H1 (cell line): ENCODE measurements at regions not wholly inside any gene's neighbourhood (a gene's known extent, or its start where the extent isn't known, plus 50 kb on each side); places are given as distances from the start of the nearest gene placed in this dataset.

ENCODE experiments used
- CTCF ChIA-PET: fragments of 300-600 bp; sonication (Branson Sonifier 250); formaldehyde crosslinking; loops from one replicate; lab custom pipeline; 2021; ENCODE audit not compliant: partially characterized antibody; lab: Charles Lee
- POLR2A ChIA-PET: fragments of 300-600 bp; sonication (Branson Sonifier 250); formaldehyde crosslinking; loops from one replicate; lab custom pipeline; 2021; ENCODE audit warnings: inconsistent platforms; ENCODE audit not compliant: partially characterized antibody; lab: Charles Lee
- DNase-seq, 2 experiments: peaks; one replicate each; pipeline versions ENCODE4 v3.0.0 to v3.0.0-alpha.2; 2010 to 2022; ENCODE audit warnings: low spot score in 2 of 2, low read depth in 1 of 2, mixed read lengths in 1 of 2
- FAIRE-seq: peaks from 2 replicates; lab custom pipeline; 2011; peaks lifted over from hg19 to GRCh38; lab: Jason Lieb, UNC
- H2AFZ ChIP-seq: 2 replicates; pipeline ENCODE4 v1.8.1; 2012; ENCODE audit warnings: low read length, inconsistent platforms
- H2AK5ac ChIP-seq: 2 replicates; pipeline ENCODE4 v1.6.1; 2013; ENCODE audit warnings: low read depth, low read length
- H2BK120ac ChIP-seq: replicated peaks from 2 replicates; pipeline ENCODE3; 2013; ENCODE audit warnings: low read depth, low read length, inconsistent platforms
- H2BK12ac ChIP-seq: 2 replicates; pipeline ENCODE4 v1.6.1; 2013; ENCODE audit warnings: low read depth, low read length
- H2BK15ac ChIP-seq: 2 replicates; pipeline ENCODE4 v1.6.1; 2013; ENCODE audit warnings: low read length
- H2BK20ac ChIP-seq: 2 replicates; pipeline ENCODE4 v1.6.1; 2013; ENCODE audit warnings: low read length
- H2BK5ac ChIP-seq: 2 replicates; pipeline ENCODE4 v1.6.1; 2013; ENCODE audit warnings: low read depth, low read length
- H3K14ac ChIP-seq: 2 replicates; pipeline ENCODE4 v1.6.1; 2013; ENCODE audit warnings: inconsistent platforms; ENCODE audit not compliant: insufficient read length
- H3K18ac ChIP-seq: 2 replicates; pipeline ENCODE4 v1.6.1; 2013; ENCODE audit warnings: low read length; ENCODE audit errors: extremely low read depth
- H3K23ac ChIP-seq: 2 replicates; pipeline ENCODE4 v1.6.1; 2013; ENCODE audit warnings: inconsistent platforms; ENCODE audit not compliant: insufficient read length
- H3K23me2 ChIP-seq: 2 replicates; pipeline ENCODE4 v1.6.1; 2013; ENCODE audit warnings: low read depth, low read length
- H3K27ac ChIP-seq: 2 replicates; pipeline ENCODE4 v1.6.1; 2011; ENCODE audit warnings: low read depth, low read length, inconsistent platforms
- H3K27me3 ChIP-seq, 4 experiments: replicated peaks in 1 of 4; 1 replicate in 1 of 4; 2 replicates in 3 of 4; pipeline versions ENCODE4 v1.6.1 to v1.8.1; 2011 to 2013; ENCODE audit warnings: low read length in 3 of 4, mild to moderate bottlenecking in 3 of 4, inconsistent platforms in 2 of 4, mixed read lengths in 2 of 4, moderate library complexity in 1 of 4; ENCODE audit not compliant: control insufficient read depth in 3 of 4, insufficient read depth in 3 of 4; ENCODE audit errors: extremely low read depth in 1 of 4
- H3K36me3 ChIP-seq, 4 experiments: 2 replicates each; pipeline versions ENCODE4 v1.6.1 to v1.8.1; 2011 to 2013; ENCODE audit warnings: mild to moderate bottlenecking in 4 of 4, low read length in 3 of 4, moderate library complexity in 2 of 4, control low read depth in 1 of 4, inconsistent platforms in 1 of 4; ENCODE audit not compliant: insufficient read depth in 4 of 4, control insufficient read depth in 2 of 4
- H3K4ac ChIP-seq: replicated peaks from 2 replicates; pipeline ENCODE3; 2013; ENCODE audit warnings: low read length, low read depth, mixed read lengths, inconsistent platforms; ENCODE audit not compliant: insufficient read length
- H3K4me1 ChIP-seq, 4 experiments: replicated peaks in 1 of 4; 1 replicate in 1 of 4; 2 replicates in 3 of 4; pipeline versions ENCODE4 v1.6.1 to v1.8.1; 2011 to 2013; ENCODE audit warnings: low read length in 3 of 4, inconsistent platforms in 2 of 4, mixed read lengths in 1 of 4; ENCODE audit not compliant: insufficient read depth in 4 of 4, control insufficient read depth in 3 of 4
- H3K4me2 ChIP-seq, 2 experiments: 2 replicates each; pipeline versions ENCODE4 v1.6.1 to v1.8.1; 2011 to 2013; ENCODE audit warnings: low read depth in 2 of 2, low read length in 2 of 2, control low read depth in 1 of 2, inconsistent platforms in 1 of 2, mild to moderate bottlenecking in 1 of 2; ENCODE audit not compliant: insufficient read depth in 1 of 2
- H3K4me3 ChIP-seq, 4 experiments: fragments of 200-600, 300-600 bp in 1 of 4; sonication (generic), shearing (Covaris generic), sonication (Bioruptor Twin) in 1 of 4; 2 replicates each; pipeline versions ENCODE4 v1.5.1 to v1.8.1; 2011 to 2016; ENCODE audit warnings: low read length in 4 of 4, low read depth in 3 of 4, control low read depth in 2 of 4, inconsistent platforms in 2 of 4, mild to moderate bottlenecking in 2 of 4, mixed read lengths in 1 of 4, moderate library complexity in 1 of 4; ENCODE audit not compliant: insufficient read depth in 2 of 4; ENCODE audit errors: extremely low read depth in 1 of 4
- H3K56ac ChIP-seq: replicated peaks from 2 replicates; pipeline ENCODE3; 2013; ENCODE audit warnings: low read depth, mild to moderate bottlenecking, mixed read lengths, low read length, inconsistent platforms; ENCODE audit not compliant: insufficient read length
- H3K79me1 ChIP-seq: 2 replicates; pipeline ENCODE4 v1.6.1; 2013; ENCODE audit warnings: low read depth, low read length, control low read depth
- H3K79me2 ChIP-seq, 2 experiments: 2 replicates each; pipeline versions ENCODE4 v1.6.1 to v1.8.1; 2012 to 2013; ENCODE audit warnings: low read length in 2 of 2, mild to moderate bottlenecking in 2 of 2, inconsistent platforms in 1 of 2; ENCODE audit not compliant: insufficient read depth in 2 of 2, control insufficient read depth in 1 of 2
- H3K9ac ChIP-seq, 4 experiments: replicated peaks in 1 of 4; 1 replicate in 1 of 4; 2 replicates in 3 of 4; pipeline versions ENCODE4 v1.6.1 to v1.8.1; 2011 to 2013; ENCODE audit warnings: low read depth in 3 of 4, low read length in 3 of 4, control low read depth in 2 of 4, mild to moderate bottlenecking in 2 of 4, moderate library complexity in 2 of 4, inconsistent platforms in 1 of 4; ENCODE audit errors: extremely low read depth in 1 of 4
- H3K9me3 ChIP-seq, 2 experiments: 2 replicates each; pipeline versions ENCODE4 v1.6.1 to v1.8.1; 2012 to 2013; ENCODE audit warnings: mild to moderate bottlenecking in 2 of 2, moderate library complexity in 2 of 2, control low read depth in 1 of 2, inconsistent platforms in 1 of 2, low read depth in 1 of 2, low read length in 1 of 2, mixed read lengths in 1 of 2; ENCODE audit not compliant: insufficient read depth in 2 of 2
- H4K20me1 ChIP-seq, 2 experiments: replicated peaks in 1 of 2; 2 replicates each; pipeline versions ENCODE3 to v1.8.1; 2011 to 2013; ENCODE audit warnings: inconsistent platforms in 2 of 2, low read length in 2 of 2, mild to moderate bottlenecking in 1 of 2; ENCODE audit not compliant: insufficient read depth in 2 of 2, control insufficient read depth in 1 of 2
- H4K5ac ChIP-seq: 2 replicates; pipeline ENCODE4 v1.6.1; 2013; ENCODE audit warnings: low read length, low read depth, mixed read lengths, inconsistent platforms; ENCODE audit not compliant: insufficient read length
- H4K8ac ChIP-seq: 2 replicates; pipeline ENCODE4 v1.8.0; 2013; ENCODE audit warnings: mild to moderate bottlenecking, moderate library complexity, low read length, inconsistent platforms; ENCODE audit not compliant: insufficient read depth; ENCODE audit errors: extremely low read depth
- H4K91ac ChIP-seq: replicated peaks from 2 replicates; pipeline ENCODE3; 2013; ENCODE audit warnings: low read length, mixed read lengths, inconsistent platforms; ENCODE audit not compliant: insufficient read length
- ASH2L ChIP-seq: fragments of 200-600, 300-600 bp; sonication (generic); IDR thresholded peaks from one replicate; pipeline ENCODE4 v1.7.1; 2017; ENCODE audit warnings: low read length
- JUN ChIP-seq: IDR thresholded peaks from 2 replicates; pipeline ENCODE4 v1.6.1; 2011; ENCODE audit warnings: low read depth, mild to moderate bottlenecking, improper control_type of control experiment, low read length
- TBP ChIP-seq: IDR thresholded peaks from 2 replicates; pipeline ENCODE4 v1.6.1; 2011; ENCODE audit warnings: low read depth, low read length, improper control_type of control experiment
- WGBS, 2 experiments: shearing (Covaris generic) in 1 of 2; methylation state at CpG; one replicate each; pipeline versions ENCODE4 v1.1.6 to v1.1.7; 2013 to 2015; ENCODE audit warnings: low lambda C conversion rate in 2 of 2, mixed read lengths in 2 of 2, inconsistent platforms in 1 of 2, low coverage in 1 of 2, missing lambda C conversion rate in 1 of 2; ENCODE audit not compliant: insufficient replicate concordance in 2 of 2, insufficient coverage in 1 of 2, insufficient read length in 1 of 2; ENCODE audit errors: extremely low coverage in 1 of 2, missing lambda C conversion rate in 1 of 2; 5-methylcytosine and 5-hydroxymethylcytosine counted together

GRCh38 chr16:6940968-6941367 is 391.7 kb upstream of the RBFOX1 start:
- FAIRE-seq = no peak

More at GRCh38 chr16:6940968-6941367, 391.7 kb upstream of the RBFOX1 start:
- Histone ChIP-seq H3K23ac (no peak overlapping the region), H3K4me3 (no peak overlapping the region), H3K56ac (no peak overlapping the region), H3K79me1 (no peaks in the 10 kb centered on the region), H3K18ac (no peak overlapping the region), H4K20me1 (no peaks in the 10 kb centered on the region), H4K8ac (no peak overlapping the region; the same call in 1 of the 2 replicates), H2BK20ac (no peak overlapping the region), H3K79me2 (no peaks in the 10 kb centered on the region), H3K4me2 (no peak overlapping the region), H2BK5ac (no peak overlapping the region), H3K4ac (no peak overlapping the region), H4K91ac (no peak overlapping the region), H2BK15ac (no peak overlapping the region), H3K36me3 (no peaks in the 10 kb centered on the region), H3K14ac (no peak overlapping the region), H3K27ac (no peak overlapping the region), H4K5ac (no peak overlapping the region), H3K9ac (no peak overlapping the region), H3K4me1 (no peaks in the 10 kb centered on the region), H2BK12ac (no peak overlapping the region), H3K9me3 (no peaks in the 10 kb centered on the region), H3K27me3 (no peaks in the 10 kb centered on the region), H2AFZ (no peak overlapping the region), H3K23me2 (no peaks in the 10 kb centered on the region), H2AK5ac (no peak overlapping the region), H2BK120ac (no peak overlapping the region)
- WGBS, 2 experiments = 90% methylated on average over 5 of the region's 5 CpGs; no CpG with 5 or more reads in 1 of the 2 experiments
- no peak for DNase-seq
- TF ChIP-seq ASH2L = no peak
- no peak for TF ChIP-seq TBP
- no peak for TF ChIP-seq JUN
- POLR2A ChIA-PET = no interaction called here
- CTCF ChIA-PET = no interaction called here
